GOT3 (cell line): ENCODE measurements at regions not wholly inside any gene's neighbourhood (a gene's known extent, or its start where the extent isn't known, plus 50 kb on each side); places are given as distances from the start of the nearest gene placed in this dataset.

Experiments used
- DNase-seq: peaks from one replicate; lab custom pipeline; 2025; ENCODE audit warnings: mixed read lengths; lab: John Stamatoyannopoulos, UW

GRCh38 chr12:113684908-113685782 lies 213.5 kb upstream of the LHX5 start:
- no peak for DNase-seq

- no peak for DNase-seq
These were observed 212.6 kb upstream of the LHX5 start for GRCh38 chr12:113684053-113684907.

- DNase-seq = no peak
These were observed 211.9 kb upstream of the LHX5 start for GRCh38 chr12:113683574-113683973.

- no peak for DNase-seq
These were observed 209.2 kb upstream of the LHX5 start for GRCh38 chr12:113680868-113681267.

- no peak for DNase-seq
These were observed 206.8 kb upstream of the LHX5 start for GRCh38 chr12:113678223-113679119.

- DNase-seq = no peak
These were observed 204.9 kb upstream of the LHX5 start for GRCh38 chr12:113676547-113676946.

- DNase-seq = no peak
These were observed 204.4 kb upstream of the LHX5 start for GRCh38 chr12:113676117-113676516.

- DNase-seq = no peak
These were observed 203.3 kb upstream of the LHX5 start for GRCh38 chr12:113674996-113675395.

- no peak for DNase-seq
These were observed 202.6 kb upstream of the LHX5 start for GRCh38 chr12:113674302-113674701.

GRCh38 chr12:113673458-113674238 lies 202.0 kb upstream of the LHX5 start:
- DNase-seq = no peak

- DNase-seq = no peak
These were observed 199.1 kb upstream of the LHX5 start for GRCh38 chr12:113670742-113671141.

- no peak for DNase-seq
These were observed 196.1 kb upstream of the LHX5 start for GRCh38 chr12:113667676-113668356.

GRCh38 chr12:113667095-113667494 lies 195.4 kb upstream of the LHX5 start:
- DNase-seq = no peak

GRCh38 chr12:113666223-113666622 lies 194.6 kb upstream of the LHX5 start:
- no peak for DNase-seq

- no peak for DNase-seq
These were observed 193.8 kb upstream of the LHX5 start for GRCh38 chr12:113665457-113665856.

- no peak for DNase-seq
These were observed 192.6 kb upstream of the LHX5 start for GRCh38 chr12:113664224-113664681.

GRCh38 chr12:113663396-113663795 lies 191.7 kb upstream of the LHX5 start:
- no peak for DNase-seq

GRCh38 chr12:113660936-113661335 lies 189.3 kb upstream of the LHX5 start:
- no peak for DNase-seq

GRCh38 chr12:113659416-113659815 lies 187.7 kb upstream of the LHX5 start:
- DNase-seq = no peak

GRCh38 chr12:113659015-113659414 lies 187.3 kb upstream of the LHX5 start:
- no peak for DNase-seq
